IPS-18a (cell line): ENCODE measurements at regions not wholly inside any gene's neighbourhood (a gene's known extent, or its start where the extent isn't known, plus 50 kb on each side); places are given as distances from the start of the nearest gene placed in this dataset.
"Not testable (repeated sequence)": the region's sequence is repeated elsewhere in the genome, so short reads cannot be mapped to it uniquely, and the experiment has no call there.

Experiments
- H3K27ac ChIP-seq: one replicate; pipeline ENCODE4 v1.5.1; 2013; ENCODE audit warnings: low read length
- H3K27me3 ChIP-seq: one replicate; pipeline ENCODE4 v1.6.1; 2013; ENCODE audit warnings: mild to moderate bottlenecking, low read length; ENCODE audit not compliant: control insufficient read depth, insufficient read depth
- H3K36me3 ChIP-seq: one replicate; pipeline ENCODE4 v1.6.1; 2013; ENCODE audit warnings: low read depth, low read length; ENCODE audit not compliant: control insufficient read depth
- H3K4me1 ChIP-seq: one replicate; pipeline ENCODE4 v1.6.1; 2013; ENCODE audit warnings: low read depth, low read length; ENCODE audit not compliant: control insufficient read depth
- H3K4me3 ChIP-seq: one replicate; pipeline ENCODE4 v1.5.1; 2013; ENCODE audit warnings: low read length
- H3K9ac ChIP-seq: one replicate; pipeline ENCODE4 v1.6.1; 2013; ENCODE audit warnings: mild to moderate bottlenecking, low read length, moderate library complexity
- H3K9me3 ChIP-seq: one replicate; pipeline ENCODE4 v1.6.1; 2013; ENCODE audit warnings: low read depth, low read length; ENCODE audit not compliant: control insufficient read depth

- Histone ChIP-seq H3K4me3 (no peak overlapping the region), H3K9ac (no peak overlapping the region), H3K9me3 (no peaks in the 10 kb centered on the region), H3K36me3 (no peaks in the 10 kb centered on the region), H3K27ac (no peak overlapping the region), H3K4me1 (peaks cover 5% of the 10 kb centered on the region), H3K27me3 (no peaks in the 10 kb centered on the region)
Observed at GRCh38 chr4:175068266-175068665, 150.1 kb downstream of the ADAM29 start.

GRCh38 chr4:175070444-175070843 lies 152.3 kb downstream of the ADAM29 start:
- no peak overlapping the region for H3K9ac ChIP-seq
- H3K27ac ChIP-seq: no peak overlapping the region
- no peaks in the 10 kb centered on the region for H3K27me3 ChIP-seq
- no peak overlapping the region for H3K4me3 ChIP-seq
- H3K9me3 ChIP-seq: no peaks in the 10 kb centered on the region
- peaks cover 5% of the 10 kb centered on the region for H3K4me1 ChIP-seq
- H3K36me3 ChIP-seq: no peaks in the 10 kb centered on the region

- H3K9me3 ChIP-seq: no peaks in the 10 kb centered on the region
- H3K27me3 ChIP-seq: no peaks in the 10 kb centered on the region
- no peak overlapping the region for H3K27ac ChIP-seq
- peaks cover 5% of the 10 kb centered on the region for H3K4me1 ChIP-seq
- no peak overlapping the region for H3K4me3 ChIP-seq
- H3K9ac ChIP-seq: no peak overlapping the region
- H3K36me3 ChIP-seq: no peaks in the 10 kb centered on the region
Observed at GRCh38 chr4:175071123-175071522, 153.0 kb downstream of the ADAM29 start.

- no peak overlapping the region for H3K4me3 ChIP-seq
- no peak overlapping the region for H3K9ac ChIP-seq
- no peaks in the 10 kb centered on the region for H3K9me3 ChIP-seq
- no peaks in the 10 kb centered on the region for H3K27me3 ChIP-seq
- H3K4me1 ChIP-seq: no peaks in the 10 kb centered on the region
- H3K27ac ChIP-seq: no peak overlapping the region
- no peaks in the 10 kb centered on the region for H3K36me3 ChIP-seq
Observed at GRCh38 chr4:175087145-175087544, 169.0 kb downstream of the ADAM29 start.

GRCh38 chr4:175090116-175090515 lies 172.0 kb downstream of the ADAM29 start:
- Histone ChIP-seq H3K27ac (no peak overlapping the region), H3K36me3 (no peaks in the 10 kb centered on the region), H3K4me1 (no peaks in the 10 kb centered on the region), H3K9me3 (no peaks in the 10 kb centered on the region), H3K27me3 (no peaks in the 10 kb centered on the region), H3K9ac (no peak overlapping the region), H3K4me3 (no peak overlapping the region)

GRCh38 chr4:175091649-175092048 lies 173.5 kb downstream of the ADAM29 start:
- Histone ChIP-seq H3K27me3 (no peaks in the 10 kb centered on the region), H3K4me3 (no peak overlapping the region), H3K9ac (no peak overlapping the region), H3K36me3 (no peaks in the 10 kb centered on the region), H3K4me1 (no peaks in the 10 kb centered on the region), H3K9me3 (no peaks in the 10 kb centered on the region), H3K27ac (no peak overlapping the region)

GRCh38 chr4:175092114-175092513 lies 174.0 kb downstream of the ADAM29 start:
- Histone ChIP-seq H3K9ac (no peak overlapping the region), H3K4me1 (no peaks in the 10 kb centered on the region), H3K27me3 (no peaks in the 10 kb centered on the region), H3K9me3 (no peaks in the 10 kb centered on the region), H3K36me3 (no peaks in the 10 kb centered on the region), H3K27ac (no peak overlapping the region), H3K4me3 (no peak overlapping the region)

GRCh38 chr4:175093055-175093454 lies 174.9 kb downstream of the ADAM29 start:
- not testable (repeated sequence) for H3K27ac ChIP-seq, H3K9me3 ChIP-seq, H3K27me3 ChIP-seq, H3K4me3 ChIP-seq, H3K4me1 ChIP-seq, H3K9ac ChIP-seq, H3K36me3 ChIP-seq

GRCh38 chr4:175103403-175103802 lies 185.2 kb downstream of the ADAM29 start:
- no peak overlapping the region for H3K9ac ChIP-seq
- no peak overlapping the region for H3K4me3 ChIP-seq
- H3K36me3 ChIP-seq: no peaks in the 10 kb centered on the region
- H3K4me1 ChIP-seq: no peaks in the 10 kb centered on the region
- H3K9me3 ChIP-seq: no peaks in the 10 kb centered on the region
- H3K27ac ChIP-seq: no peak overlapping the region
- H3K27me3 ChIP-seq: no peaks in the 10 kb centered on the region

- Histone ChIP-seq H3K36me3 (no peaks in the 10 kb centered on the region), H3K4me1 (no peaks in the 10 kb centered on the region), H3K27me3 (no peaks in the 10 kb centered on the region), H3K9ac (no peak overlapping the region), H3K27ac (no peak overlapping the region), H3K9me3 (no peaks in the 10 kb centered on the region), H3K4me3 (no peak overlapping the region)
Observed at GRCh38 chr4:175106301-175106700, 188.1 kb downstream of the ADAM29 start.

- no peak overlapping the region for H3K9ac ChIP-seq
- H3K4me1 ChIP-seq: no peaks in the 10 kb centered on the region
- no peak overlapping the region for H3K27ac ChIP-seq
- no peaks in the 10 kb centered on the region for H3K27me3 ChIP-seq
- H3K4me3 ChIP-seq: no peak overlapping the region
- H3K36me3 ChIP-seq: no peaks in the 10 kb centered on the region
- H3K9me3 ChIP-seq: no peaks in the 10 kb centered on the region
Observed at GRCh38 chr4:175109933-175110332, 191.8 kb downstream of the ADAM29 start.

GRCh38 chr4:175125410-175126068 lies 207.4 kb downstream of the ADAM29 start:
- H3K9me3 ChIP-seq: peaks cover 17% of the 10 kb centered on the region
- H3K27ac ChIP-seq: no peak overlapping the region
- H3K9ac ChIP-seq: no peak overlapping the region
- no peaks in the 10 kb centered on the region for H3K4me1 ChIP-seq
- no peak overlapping the region for H3K4me3 ChIP-seq
- H3K36me3 ChIP-seq: no peaks in the 10 kb centered on the region
- no peaks in the 10 kb centered on the region for H3K27me3 ChIP-seq
